HG03469 (cell line): ENCODE measurements at regions not wholly inside any gene's neighbourhood (a gene's known extent, or its start where the extent isn't known, plus 50 kb on each side); places are given as distances from the start of the nearest gene placed in this dataset.
"Not testable (repeated sequence)": the region's sequence is repeated elsewhere in the genome, so short reads cannot be mapped to it uniquely, and the experiment has no call there.

Source experiments
- ATAC-seq: cut with Tn5 transposase; IDR thresholded peaks from one replicate; pipeline ENCODE4 v1.9.1; 2021; ENCODE audit warnings: mild to moderate bottlenecking, moderate library complexity, moderate number of reproducible peaks; ENCODE audit not compliant: unreplicated experiment

- ATAC-seq: no peak
Observed at GRCh38 chrY:21033363-21033762, 277.5 kb downstream of the RPS4Y2 start.

- no peak for ATAC-seq
Observed at GRCh38 chrY:21034151-21035061, 278.5 kb downstream of the RPS4Y2 start.

GRCh38 chrY:21037398-21037797 lies 281.5 kb downstream of the RPS4Y2 start:
- ATAC-seq: not testable (repeated sequence)

- ATAC-seq: no peak
Observed at GRCh38 chrY:21039811-21040210, 283.9 kb downstream of the RPS4Y2 start.

- ATAC-seq: not testable (repeated sequence)
Observed at GRCh38 chrY:21040711-21041110, 284.8 kb downstream of the RPS4Y2 start.

GRCh38 chrY:21073079-21073478 lies 317.2 kb downstream of the RPS4Y2 start:
- no peak for ATAC-seq

GRCh38 chrY:21073641-21074260 lies 317.8 kb downstream of the RPS4Y2 start:
- ATAC-seq: no peak

GRCh38 chrY:21075658-21076057 lies 319.8 kb downstream of the RPS4Y2 start:
- no peak for ATAC-seq

GRCh38 chrY:21079670-21080069 lies 323.8 kb downstream of the RPS4Y2 start:
- no peak for ATAC-seq

- ATAC-seq: no peak
Observed at GRCh38 chrY:21081640-21082611, 326.0 kb downstream of the RPS4Y2 start.

GRCh38 chrY:21082639-21083038 lies 326.7 kb downstream of the RPS4Y2 start:
- no peak for ATAC-seq

GRCh38 chrY:21091909-21092308 lies 336.0 kb downstream of the RPS4Y2 start:
- ATAC-seq: no peak

GRCh38 chrY:21102507-21102906 lies 346.6 kb downstream of the RPS4Y2 start:
- no peak for ATAC-seq

- no peak for ATAC-seq
Observed at GRCh38 chrY:21103885-21104284, 348.0 kb downstream of the RPS4Y2 start.

- no peak for ATAC-seq
Observed at GRCh38 chrY:21105529-21105928, 349.6 kb downstream of the RPS4Y2 start.

- ATAC-seq: no peak
Observed at GRCh38 chrY:21111313-21111712, 355.4 kb downstream of the RPS4Y2 start.

- ATAC-seq: no peak
Observed at GRCh38 chrY:21121065-21121464, 365.2 kb downstream of the RPS4Y2 start.

GRCh38 chrY:21135591-21135990 lies 375.5 kb upstream of the RBMY1B start:
- no peak for ATAC-seq

GRCh38 chrY:21138056-21138758 lies 372.9 kb upstream of the RBMY1B start:
- ATAC-seq: no peak

- no peak for ATAC-seq
Observed at GRCh38 chrY:21146331-21146730, 364.8 kb upstream of the RBMY1B start.
